ENCODE measurements at regions not wholly inside any gene's neighbourhood (a gene's known extent, or its start where the extent isn't known, plus 50 kb on each side); places are given as distances from the start of the nearest gene placed in this dataset.
A peak's percentile ranks its signal among the peaks of the same experiment; 100 is the strongest.

DNA sequence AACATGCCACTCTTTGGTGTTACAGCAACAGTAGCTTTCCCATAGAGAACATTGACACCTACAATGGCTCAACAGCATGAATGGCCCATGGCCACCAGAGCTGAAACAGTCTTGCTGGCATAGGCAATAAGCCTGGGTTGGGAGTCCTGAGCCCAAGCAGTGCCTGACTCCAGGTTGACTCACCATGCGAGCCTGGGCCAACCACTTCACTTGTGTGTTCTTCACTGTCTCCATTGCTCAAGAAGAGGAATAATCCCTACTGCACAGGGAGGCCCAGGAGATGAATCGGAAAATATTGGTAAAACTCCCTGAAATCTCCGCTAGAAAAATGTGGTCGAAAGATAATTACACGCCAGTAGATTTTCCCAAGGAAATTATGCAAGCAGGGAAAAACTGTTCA is 89.2 kb upstream of the INHBA start:
- no peak for DNase-seq

DNA sequence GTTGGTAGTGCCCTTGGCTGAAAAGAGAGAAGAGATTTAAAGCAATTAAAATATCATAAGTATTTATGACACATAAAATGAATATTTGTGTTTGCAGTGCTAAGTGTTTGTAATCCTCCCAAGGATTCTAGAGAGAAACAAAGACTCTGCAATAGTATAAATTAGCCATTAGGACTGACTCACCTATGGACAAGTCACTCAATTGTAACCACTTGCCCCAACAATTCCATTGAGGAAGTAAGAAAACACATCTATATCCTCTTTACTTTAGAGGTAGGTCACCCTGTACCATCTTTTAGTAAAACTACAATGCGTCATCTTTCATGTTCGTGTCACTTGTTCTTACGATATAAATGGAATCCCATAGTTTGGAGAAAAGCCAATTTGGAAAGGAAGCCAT is 85.7 kb upstream of the INHBA start:
- DNase-seq: no peak

DNA sequence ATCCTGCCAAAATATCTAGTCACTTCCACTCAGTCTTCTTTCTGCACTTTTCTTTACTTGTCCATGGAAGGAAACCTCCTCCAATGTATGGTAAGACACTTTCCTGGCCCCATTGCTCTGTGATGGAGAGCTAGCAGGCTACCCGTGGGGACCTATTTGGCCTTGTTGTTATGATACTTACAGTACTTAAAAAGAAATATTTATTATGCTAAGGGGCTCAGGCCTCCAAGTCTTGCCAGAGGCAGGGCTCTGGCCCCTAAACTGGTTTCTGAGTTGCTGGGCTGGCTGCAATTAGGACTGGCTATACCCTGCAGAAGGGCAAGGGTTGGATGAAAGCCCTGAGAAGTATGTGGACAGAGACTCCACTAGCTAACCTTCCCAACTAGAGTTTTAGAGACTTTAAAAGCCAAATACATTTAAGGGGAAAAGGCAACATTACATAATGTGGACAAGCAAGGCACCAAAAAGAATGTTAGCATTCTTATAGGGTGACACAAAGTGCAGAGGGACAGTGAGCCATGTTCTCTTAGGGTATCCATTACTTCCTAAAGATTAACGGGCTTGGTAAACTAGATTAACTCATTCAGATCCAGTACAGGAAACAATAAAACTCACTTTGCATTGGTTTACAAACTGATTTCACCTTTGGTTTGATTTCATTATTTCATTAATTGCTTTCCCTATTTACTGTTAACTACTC is 84.9 kb upstream of the INHBA start:
- no peak for DNase-seq

GRCh38 chr7:41786944-41787343 is 84.1 kb upstream of the INHBA start:
- no peak for DNase-seq

- no peak for DNase-seq
These were observed 83.5 kb upstream of the INHBA start for GRCh38 chr7:41786404-41786803.

GRCh38 chr7:41785840-41786239 is 83.0 kb upstream of the INHBA start:
- DNase-seq: no peak

DNA sequence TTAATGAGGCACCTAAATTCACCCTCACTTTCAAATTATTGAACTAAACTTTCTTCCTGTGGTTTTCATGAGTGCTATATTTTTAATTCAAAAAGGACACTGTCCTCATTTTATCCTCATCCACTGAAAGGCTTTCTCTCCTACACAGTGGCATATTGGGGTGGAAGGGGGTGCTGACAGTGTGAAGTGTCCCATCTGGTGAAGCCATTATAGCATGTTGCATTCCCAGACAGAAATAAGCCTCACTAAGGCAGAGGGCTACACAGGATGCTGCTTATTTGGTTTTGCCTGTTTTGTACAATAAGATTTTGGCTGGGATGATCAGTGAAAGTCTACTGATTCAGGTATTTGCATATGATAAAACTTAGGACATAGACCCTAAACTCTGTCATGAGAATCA is 82.4 kb upstream of the INHBA start:
- no peak for DNase-seq

GRCh38 chr7:41779918-41780317 is 77.0 kb upstream of the INHBA start:
- DNase-seq: peak; percentile 39

DNA sequence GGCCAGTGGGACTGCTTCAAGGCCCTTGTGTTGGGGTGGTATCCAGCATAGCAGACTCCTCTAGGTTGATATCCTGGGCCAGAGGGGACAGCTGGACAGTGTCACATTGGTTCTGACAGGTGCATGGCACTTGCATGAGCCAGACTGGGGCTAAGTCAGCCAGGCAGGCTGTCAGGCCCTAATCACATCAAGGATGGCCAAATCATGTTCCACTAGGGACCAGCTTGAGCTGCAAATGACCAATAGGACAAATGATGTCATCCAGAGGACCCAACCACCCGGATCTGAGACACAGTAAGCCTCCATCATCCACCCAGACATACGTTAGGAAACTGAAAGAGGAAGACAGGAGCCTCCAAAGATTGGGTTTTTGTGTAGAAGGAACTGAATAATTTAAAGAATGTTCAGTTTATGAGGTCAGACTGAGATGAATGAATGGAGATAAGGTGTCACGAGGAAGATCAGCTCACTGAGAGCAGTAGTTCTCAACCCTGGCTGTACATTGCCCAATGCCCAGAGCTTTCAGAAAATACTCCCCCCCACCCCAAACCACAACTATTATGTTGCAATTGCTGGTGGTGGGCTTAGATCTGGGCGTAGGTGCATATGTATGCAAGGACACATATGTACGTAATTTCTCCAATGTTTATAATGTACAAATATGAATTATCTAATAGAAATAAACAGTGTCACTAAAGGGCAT is 75.2 kb upstream of the INHBA start:
- DNase-seq: peak; percentile 16

DNA sequence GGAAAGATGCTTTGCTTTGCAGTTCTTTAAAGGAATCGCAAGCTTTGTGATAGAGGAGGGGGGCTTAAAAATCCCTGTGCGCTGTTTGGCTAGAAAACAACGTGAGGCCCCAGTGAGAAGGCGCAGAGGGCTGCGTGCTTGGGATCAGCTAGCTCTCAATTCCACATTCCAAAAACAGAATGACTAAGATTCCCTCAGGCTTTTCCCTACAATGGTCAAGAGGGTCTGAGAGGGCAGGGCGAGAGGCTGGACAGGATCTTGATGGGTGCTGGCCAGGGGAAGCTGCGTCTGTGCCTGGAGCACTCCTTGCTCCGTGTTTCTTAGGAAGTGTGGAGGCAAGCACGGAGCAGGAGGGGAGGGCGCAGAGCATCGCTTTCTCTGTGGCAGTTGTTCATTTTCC is 72.1 kb upstream of the INHBA start:
- DNase-seq: no peak

GRCh38 chr7:41773756-41774155 is 70.9 kb upstream of the INHBA start:
- DNase-seq: no peak

DNA sequence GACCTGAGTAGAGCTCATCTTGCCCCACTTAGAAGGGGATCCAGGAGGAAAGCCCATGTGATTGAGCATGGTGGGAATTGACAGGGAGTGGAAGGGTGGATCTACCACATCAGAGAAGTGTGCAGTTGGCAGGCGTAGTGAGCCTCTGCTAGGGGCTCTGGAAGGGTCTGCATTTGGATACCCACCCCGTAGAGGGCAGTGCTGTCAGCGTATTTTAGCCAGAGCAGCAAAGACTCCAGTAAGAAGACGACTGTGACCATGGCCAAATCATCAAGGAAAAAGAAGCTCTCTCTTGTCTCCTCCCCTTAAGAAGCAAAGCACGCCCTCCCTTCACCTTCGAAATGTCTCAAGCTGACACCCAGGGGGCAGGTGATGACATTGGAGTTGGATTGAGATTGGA is 68.8 kb upstream of the INHBA start:
- no peak for DNase-seq

- no peak for DNase-seq
These were observed 66.3 kb upstream of the INHBA start for GRCh38 chr7:41769162-41769561.

DNA sequence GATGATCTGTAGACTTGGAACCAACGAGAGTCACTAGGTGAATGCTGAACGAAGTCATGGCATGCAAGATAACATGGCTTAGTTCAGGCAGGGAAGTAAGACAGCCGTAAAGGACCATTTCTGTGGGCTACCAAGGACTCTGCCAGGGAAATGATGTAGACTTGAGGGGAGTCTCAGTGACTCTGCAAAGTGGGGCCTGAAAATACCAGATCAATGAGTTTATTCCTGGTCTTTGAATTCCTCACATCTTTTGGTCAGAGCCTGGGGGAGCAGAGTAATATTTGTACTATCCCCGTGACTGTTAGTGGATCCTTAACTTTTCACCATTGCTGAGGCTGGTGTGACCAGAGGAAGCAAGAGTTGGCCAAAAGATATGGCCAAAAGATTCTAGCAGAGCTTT is 60.7 kb upstream of the INHBA start:
- DNase-seq: no peak

- no peak for DNase-seq
These were observed 59.8 kb upstream of the INHBA start for GRCh38 chr7:41762641-41763040.

GRCh38 chr7:41760293-41760692 is 57.4 kb upstream of the INHBA start:
- no peak for DNase-seq

DNA sequence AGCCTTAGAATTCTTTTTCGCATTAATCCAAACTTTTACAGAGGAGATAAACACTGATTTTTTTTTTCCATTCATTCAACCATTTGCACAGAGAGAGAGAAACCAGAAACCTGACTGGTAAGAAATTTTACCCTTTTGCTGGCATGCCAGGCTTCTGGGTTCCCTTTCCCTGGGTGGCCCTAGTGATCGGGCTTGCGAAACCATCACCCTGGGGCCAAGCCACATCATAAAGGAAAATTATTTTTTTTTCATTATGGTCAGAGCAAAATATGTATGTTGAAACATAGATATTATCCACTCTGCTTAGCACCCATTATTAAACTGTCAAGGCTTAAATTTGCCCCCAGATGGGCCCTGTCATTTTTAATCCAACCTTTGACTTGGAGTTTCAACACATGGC is 55.4 kb upstream of the INHBA start:
- DNase-seq: no peak

- no peak for DNase-seq
These were observed 53.8 kb upstream of the INHBA start for GRCh38 chr7:41756650-41757182.

DNA sequence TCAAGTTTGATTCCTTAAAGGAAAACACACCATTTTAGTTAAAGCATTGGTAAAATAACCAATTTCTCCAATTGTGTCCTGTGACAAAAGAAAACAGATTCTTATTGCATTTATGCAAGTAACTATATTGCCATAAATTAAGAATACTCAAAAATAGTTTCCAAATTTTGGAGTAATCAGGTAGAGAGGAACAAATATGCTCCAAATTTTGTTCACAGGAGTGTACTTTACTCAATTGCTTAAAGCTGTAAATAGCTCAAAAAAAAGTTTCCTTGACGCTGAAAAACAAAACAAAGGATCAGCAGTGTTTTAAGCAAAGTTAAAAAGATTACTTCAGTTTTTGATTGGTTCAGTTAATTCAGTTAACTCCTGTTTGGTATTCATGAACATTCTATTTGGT is 52.2 kb upstream of the INHBA start:
- no peak for DNase-seq

- DNase-seq: no peak
These were observed 51.2 kb upstream of the INHBA start for GRCh38 chr7:41754046-41754445.

All from KG1 (cell line).